ENCODE measurements at regions not wholly inside any gene's neighbourhood (a gene's known extent, or its start where the extent isn't known, plus 50 kb on each side); places are given as distances from the start of the nearest gene placed in this dataset.

GRCh38 chr21:31395791-31396190 is 51.7 kb upstream of the TIAM1 start:
- H3K9me3 ChIP-seq (replicated peaks; ENCODE audit: control insufficient read depth, insufficient read depth, low read depth, low read length): no peaks in the 10 kb centered on the region
- in situ Hi-C loops (cut with MboI): no loop called here
- no peaks in the 10 kb centered on the region for H3K79me2 ChIP-seq (ENCODE audit: control insufficient read depth, insufficient read depth, low read length)
- no peaks in the 10 kb centered on the region for H3K36me3 ChIP-seq (ENCODE audit: control insufficient read depth, insufficient read depth, low read length)
- DNase-seq (ENCODE audit: extremely low read depth in 1 of 4, low spot score in 3 of 4) (no peak), ATAC-seq (no peak), FAIRE-seq (no peak)
- intact Hi-C loops (cut with micrococcal nuclease): no loop called here
- H3K27me3 ChIP-seq (ENCODE audit: control insufficient read depth in 2 of 2, insufficient read depth in 2 of 2, low read length in 2 of 2): peaks cover 6 to 28% of the 10 kb centered on the region in 2 experiments; a peak in 3 of 5 replicates
- WGBS (ENCODE audit: insufficient coverage, low coverage, missing lambda C conversion rate): 0% methylated on average over 2 of the region's 2 CpGs
- H3K27ac ChIP-seq (ENCODE audit: extremely low read depth, low read depth, low read length): no peak overlapping the region
- no TSS peak for BruUV-seq (replicated peaks)
- ChIA-PET POLR2A (no interaction called here), CTCF (ENCODE audit: low intra/inter-chr PET ratio) (no interaction called here)
- H3K4me3 ChIP-seq: no peak overlapping the region
- no peaks in the 10 kb centered on the region for H3K9me1 ChIP-seq (ENCODE audit: control insufficient read depth, insufficient read depth, low read length)
- no peak overlapping the region for H3K4me2 ChIP-seq (ENCODE audit: insufficient read depth, low read length)
- TF ChIP-seq HMGN3 (IDR thresholded peaks at IDR 0.05; ENCODE audit: borderline replicate concordance, extremely low read depth, insufficient read length, low read depth, low read length): no peak
- TF ChIP-seq ZNF384 (IDR thresholded peaks at IDR 0.05; ENCODE audit: low read depth, low read length): no peak
- TF ChIP-seq AFF1 (IDR thresholded peaks at IDR 0.05; ENCODE audit: low read depth in 1 of 2, partially characterized antibody in 2 of 2): no peak
- TF ChIP-seq ZMIZ1 (IDR thresholded peaks at IDR 0.05; ENCODE audit: low read depth in 2 of 2, low read length in 2 of 2): no peak
- TF ChIP-seq ELF2 (CRISPR knock-in tag; IDR thresholded peaks at IDR 0.05): no peak
- no peaks in the 10 kb centered on the region for H4K20me1 ChIP-seq (replicated peaks; ENCODE audit: control insufficient read depth, insufficient read depth, low read length)
- no peak overlapping the region for H2AFZ ChIP-seq (ENCODE audit: low read depth, low read length)
- H3K4me1 ChIP-seq (replicated peaks in 1 of 2; ENCODE audit: control insufficient read depth in 2 of 2, insufficient read depth in 2 of 2, low read length in 2 of 2): no peaks in the 10 kb centered on the region
- no peak overlapping the region for H3K9ac ChIP-seq (ENCODE audit: insufficient read depth in 1 of 2, low read depth in 2 of 2, low read length in 2 of 2)
